NT2/D1 (cell line): ENCODE measurements at regions not wholly inside any gene's neighbourhood (a gene's known extent, or its start where the extent isn't known, plus 50 kb on each side); places are given as distances from the start of the nearest gene placed in this dataset.

Experiments
- DNase-seq: peaks from one replicate; pipeline ENCODE4 v3.0.0-alpha.2; 2011; ENCODE audit warnings: low read depth, low spot score
- H3K27me3 ChIP-seq: 2 replicates; pipeline ENCODE4 v1.6.0; 2011; ENCODE audit warnings: mild to moderate bottlenecking; ENCODE audit not compliant: insufficient read length, insufficient read depth
- H3K36me3 ChIP-seq: 2 replicates; pipeline ENCODE4 v1.6.1; 2011; ENCODE audit warnings: mild to moderate bottlenecking, low read length, mixed read lengths; ENCODE audit not compliant: insufficient read depth, insufficient read length
- H3K4me1 ChIP-seq: 2 replicates; pipeline ENCODE4 v1.5.1; 2011; ENCODE audit not compliant: insufficient read depth, insufficient read length
- H3K4me3 ChIP-seq: 2 replicates; pipeline ENCODE4 v1.5.1; 2011; ENCODE audit warnings: low read depth; ENCODE audit not compliant: insufficient read length
- H3K9ac ChIP-seq: 2 replicates; pipeline ENCODE4 v1.6.0; 2011; ENCODE audit warnings: low read depth; ENCODE audit not compliant: insufficient read length
- H3K9me3 ChIP-seq: 2 replicates; pipeline ENCODE4 v1.5.1; 2011; ENCODE audit warnings: mild to moderate bottlenecking, low read length; ENCODE audit not compliant: insufficient read depth
- SUZ12 ChIP-seq: IDR thresholded peaks from 2 replicates; pipeline ENCODE4 v1.6.1; 2011; ENCODE audit not compliant: insufficient read length, insufficient read depth; ENCODE audit errors: extremely low read depth
- YY1 ChIP-seq: IDR thresholded peaks from 2 replicates; pipeline ENCODE4 v1.6.1; 2011; ENCODE audit not compliant: insufficient read length, insufficient read depth
- ZNF274 ChIP-seq: IDR thresholded peaks from 2 replicates; pipeline ENCODE4 v1.6.1; 2011; ENCODE audit warnings: mild to moderate bottlenecking, low read depth, low read length

DNA sequence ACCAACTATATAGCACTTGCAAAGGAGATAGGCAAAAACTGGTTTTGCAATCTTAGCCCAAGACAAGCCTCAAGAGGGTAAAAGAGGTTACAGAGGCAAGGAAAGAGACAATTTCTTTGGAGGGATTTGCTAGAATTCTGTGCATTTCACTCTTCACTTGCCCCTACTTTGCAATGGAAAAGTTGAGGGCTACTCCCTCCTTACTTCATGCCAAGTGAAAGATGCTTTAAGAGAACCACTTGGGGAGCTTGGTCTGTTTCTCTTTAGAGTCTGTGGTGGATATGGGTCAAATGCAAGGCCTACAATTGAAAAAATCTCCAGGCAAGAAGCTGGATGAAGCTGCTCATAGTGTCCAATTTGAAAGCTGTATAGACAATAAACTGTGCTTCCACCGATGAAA lies 167.7 kb upstream of the DIO2 start:
- Histone ChIP-seq H3K27me3 (no peaks in the 10 kb centered on the region), H3K36me3 (no peaks in the 10 kb centered on the region), H3K9ac (no peak overlapping the region), H3K4me1 (no peaks in the 10 kb centered on the region), H3K4me3 (no peak overlapping the region), H3K9me3 (no peaks in the 10 kb centered on the region)
- TF ChIP-seq ZNF274 (no peak), YY1 (no peak), SUZ12 (no peak)
- DNase-seq: no peak

GRCh38 chr14:80378084-80378690 lies 166.9 kb upstream of the DIO2 start:
- Histone ChIP-seq H3K9ac (no peak overlapping the region), H3K4me3 (no peak overlapping the region), H3K27me3 (no peaks in the 10 kb centered on the region), H3K4me1 (no peaks in the 10 kb centered on the region), H3K36me3 (no peaks in the 10 kb centered on the region), H3K9me3 (no peaks in the 10 kb centered on the region)
- no peak for DNase-seq
- TF ChIP-seq YY1 (no peak), SUZ12 (no peak), ZNF274 (no peak)

- Histone ChIP-seq H3K4me1 (no peaks in the 10 kb centered on the region), H3K27me3 (no peaks in the 10 kb centered on the region), H3K36me3 (no peaks in the 10 kb centered on the region), H3K4me3 (no peak overlapping the region), H3K9me3 (no peaks in the 10 kb centered on the region), H3K9ac (no peak overlapping the region)
- no peak for TF ChIP-seq YY1
- no peak for TF ChIP-seq SUZ12
- TF ChIP-seq ZNF274: no peak
- no peak for DNase-seq
Measured at GRCh38 chr14:80364816-80365215, 153.5 kb upstream of the DIO2 start.

GRCh38 chr14:80364274-80364673 lies 153.0 kb upstream of the DIO2 start:
- Histone ChIP-seq H3K4me3 (no peak overlapping the region), H3K4me1 (no peaks in the 10 kb centered on the region), H3K36me3 (no peaks in the 10 kb centered on the region), H3K27me3 (no peaks in the 10 kb centered on the region), H3K9me3 (no peaks in the 10 kb centered on the region), H3K9ac (no peak overlapping the region)
- DNase-seq: no peak
- TF ChIP-seq YY1: no peak
- TF ChIP-seq ZNF274: no peak
- no peak for TF ChIP-seq SUZ12

DNA sequence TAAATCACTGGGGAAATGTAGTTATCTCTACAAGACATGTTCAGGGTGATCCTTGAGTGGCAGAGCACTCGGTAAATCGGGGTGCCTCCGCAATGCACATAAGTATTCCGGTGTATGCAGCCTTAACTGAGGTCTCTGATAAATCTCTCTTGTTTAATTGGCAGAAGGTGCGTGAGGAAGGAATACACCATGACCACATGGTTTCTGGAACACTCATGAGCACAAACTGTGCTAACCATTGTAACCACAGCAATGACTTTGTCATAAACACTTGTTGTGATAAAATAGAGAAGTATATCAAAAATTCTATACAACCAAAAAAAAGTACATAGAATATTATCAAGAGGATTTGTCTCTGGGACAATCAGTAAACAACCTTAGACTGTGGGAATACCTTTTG lies 146.8 kb upstream of the DIO2 start:
- no peaks in the 10 kb centered on the region for H3K9me3 ChIP-seq
- TF ChIP-seq YY1 (no peak), SUZ12 (no peak), ZNF274 (no peak)
- no peaks in the 10 kb centered on the region for H3K36me3 ChIP-seq
- no peaks in the 10 kb centered on the region for H3K27me3 ChIP-seq
- H3K4me3 ChIP-seq: no peak overlapping the region
- DNase-seq: no peak
- H3K4me1 ChIP-seq: no peaks in the 10 kb centered on the region
- no peak overlapping the region for H3K9ac ChIP-seq

DNA sequence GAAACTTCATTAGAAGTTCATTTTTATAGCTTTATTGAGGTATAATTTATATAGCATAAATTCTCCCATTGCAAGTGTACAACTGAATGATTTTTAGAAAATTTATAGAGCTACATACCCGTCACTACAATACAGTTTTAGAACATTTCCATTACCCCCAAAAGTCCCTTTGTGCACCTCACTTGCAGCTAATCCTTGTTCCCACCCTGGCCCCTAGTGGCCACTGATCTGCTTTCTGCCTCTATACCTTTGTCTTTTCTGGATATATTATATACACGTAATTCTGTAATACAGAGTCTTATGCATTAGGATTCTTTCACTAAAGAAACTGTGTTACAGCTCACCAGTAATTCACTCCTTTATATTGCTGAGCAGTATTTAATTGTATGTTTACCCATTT lies 145.1 kb upstream of the DIO2 start:
- H3K9ac ChIP-seq: no peak overlapping the region
- H3K27me3 ChIP-seq: no peaks in the 10 kb centered on the region
- no peak overlapping the region for H3K4me3 ChIP-seq
- H3K36me3 ChIP-seq: no peaks in the 10 kb centered on the region
- no peak for TF ChIP-seq YY1
- no peak for TF ChIP-seq SUZ12
- no peak for TF ChIP-seq ZNF274
- H3K4me1 ChIP-seq: no peaks in the 10 kb centered on the region
- no peaks in the 10 kb centered on the region for H3K9me3 ChIP-seq
- no peak for DNase-seq

GRCh38 chr14:80354860-80355581 lies 143.7 kb upstream of the DIO2 start:
- H3K4me3 ChIP-seq: no peak overlapping the region
- no peaks in the 10 kb centered on the region for H3K36me3 ChIP-seq
- no peak for DNase-seq
- no peaks in the 10 kb centered on the region for H3K9me3 ChIP-seq
- no peaks in the 10 kb centered on the region for H3K4me1 ChIP-seq
- no peaks in the 10 kb centered on the region for H3K27me3 ChIP-seq
- no peak overlapping the region for H3K9ac ChIP-seq
- TF ChIP-seq YY1 (no peak), ZNF274 (no peak), SUZ12 (no peak)

DNA sequence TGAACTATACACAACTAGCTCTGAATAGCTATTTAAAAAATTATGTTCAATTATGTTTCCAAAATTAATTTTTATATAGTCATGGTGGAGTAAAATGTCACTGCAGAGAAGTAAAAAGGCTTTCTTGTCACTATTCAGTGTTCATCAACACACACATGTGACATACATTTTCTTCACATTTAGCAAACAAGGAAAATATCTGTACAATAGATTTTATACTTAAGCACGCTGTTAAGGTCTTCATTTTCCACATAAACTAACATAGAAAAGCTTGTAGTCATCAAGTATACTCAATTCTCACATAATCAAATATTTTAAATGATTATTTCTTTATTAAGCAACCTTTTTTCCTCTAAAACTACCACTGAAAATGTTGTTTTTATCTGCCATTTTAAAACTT lies 141.2 kb upstream of the DIO2 start:
- Histone ChIP-seq H3K4me1 (no peaks in the 10 kb centered on the region), H3K27me3 (no peaks in the 10 kb centered on the region), H3K4me3 (no peak overlapping the region), H3K36me3 (no peaks in the 10 kb centered on the region), H3K9ac (no peak overlapping the region), H3K9me3 (no peaks in the 10 kb centered on the region)
- no peak for DNase-seq
- TF ChIP-seq YY1 (no peak), SUZ12 (no peak), ZNF274 (no peak)
